Testis (tissue), 2 donors: ENCODE measurements at regions not wholly inside any gene's neighbourhood (a gene's known extent, or its start where the extent isn't known, plus 50 kb on each side); places are given as distances from the start of the nearest gene placed in this dataset.

Source experiments
- CTCF ChIP-seq, 3 experiments: fragments of 450-650 bp in 2 of 3; fragments of 200-600 bp in 1 of 3; sonication (generic) in 1 of 3; IDR thresholded peaks; one replicate each; pipeline ENCODE4 v1.5.1; 2016 to 2019; ENCODE audit warnings: antibody characterized with exemption in 3 of 3, mild to moderate bottlenecking in 2 of 3, moderate library complexity in 1 of 3
- POLR2A ChIP-seq: fragments of 450-650 bp; IDR thresholded peaks from one replicate; pipeline ENCODE4 v1.6.1; 2017; ENCODE audit warnings: antibody characterized with exemption, mild to moderate bottlenecking, moderate library complexity

GRCh38 chr2:6459138-6459537 lies 406.6 kb downstream of the CMPK2 start:
- TF ChIP-seq CTCF (IDR thresholded peaks at IDR 0.05) (no peak), POLR2A (no peak)
